ENCODE measurements at regions not wholly inside any gene's neighbourhood (a gene's known extent, or its start where the extent isn't known, plus 50 kb on each side); places are given as distances from the start of the nearest gene placed in this dataset.
"Not testable (repeated sequence)": the region's sequence is repeated elsewhere in the genome, so short reads cannot be mapped to it uniquely, and the experiment has no call there.

- Histone ChIP-seq H3K4me1 (no peaks in the 10 kb centered on the region), H3K36me3 (no peaks in the 10 kb centered on the region), H3K27me3 (no peaks in the 10 kb centered on the region), H3K4me3 (no peak overlapping the region), H3K9me3 (no peaks in the 10 kb centered on the region), H3K27ac (no peak overlapping the region)
- no peak for DNase-seq (ENCODE audit: low spot score in 2 of 2)
- no peak for TF ChIP-seq EP300 (IDR thresholded peaks at IDR 0.05)
- no peak for TF ChIP-seq CTCF (IDR thresholded peaks at IDR 0.05)
- no peak for TF ChIP-seq POLR2A (IDR thresholded peaks at IDR 0.05)
- WGBS, 2 donors, result 100% methylated on average over 1 of the region's 1 CpG
Observed at GRCh38 chr2:185984670-185985069, 246.1 kb downstream of the FSIP2 start.

- H3K27ac ChIP-seq; H3K4me1 ChIP-seq; DNase-seq (ENCODE audit: low spot score in 2 of 2); H3K9me3 ChIP-seq; H3K27me3 ChIP-seq; H3K36me3 ChIP-seq; H3K4me3 ChIP-seq: not testable (repeated sequence)
- 94 to 95% methylated on average over 5 of the region's 5 CpGs for WGBS, 2 donors
Observed at GRCh38 chr2:185988907-185989306, 250.3 kb downstream of the FSIP2 start.

- DNase-seq (ENCODE audit: low spot score in 2 of 2), result no peak
- no peak overlapping the region for H3K27ac ChIP-seq
- H3K4me1 ChIP-seq, result no peaks in the 10 kb centered on the region
- H3K9me3 ChIP-seq, result no peaks in the 10 kb centered on the region
- H3K36me3 ChIP-seq, result peaks cover 0 to 5% (median 0%) of the 10 kb centered on the region in 3 donors
- TF ChIP-seq EP300 (IDR thresholded peaks at IDR 0.05), result no peak
- H3K4me3 ChIP-seq, result no peak overlapping the region
- WGBS, 2 donors, result 81 to 87% methylated on average over 6 of the region's 6 CpGs
- no peaks in the 10 kb centered on the region for H3K27me3 ChIP-seq
Observed at GRCh38 chr2:185990861-185991525, 252.4 kb downstream of the FSIP2 start.

GRCh38 chr2:185998562-185999070 is 260.0 kb downstream of the FSIP2 start:
- 92 to 99% methylated on average over 2 of the region's 2 CpGs for WGBS, 2 donors
- no peak for TF ChIP-seq POLR2A (IDR thresholded peaks at IDR 0.05)
- no peak for TF ChIP-seq EP300 (IDR thresholded peaks at IDR 0.05)
- TF ChIP-seq CTCF (IDR thresholded peaks at IDR 0.05), result no peak

GRCh38 chr2:186009341-186009740 is 270.7 kb downstream of the FSIP2 start:
- no peak for TF ChIP-seq EP300 (IDR thresholded peaks at IDR 0.05)
- no peak for TF ChIP-seq CTCF (IDR thresholded peaks at IDR 0.05)
- TF ChIP-seq POLR2A (IDR thresholded peaks at IDR 0.05), result no peak
- WGBS, 2 donors, result 71 to 87% methylated on average over 2 of the region's 2 CpGs
- Histone ChIP-seq H3K4me1 (no peaks in the 10 kb centered on the region), H3K27ac (no peak overlapping the region), H3K27me3 (no peaks in the 10 kb centered on the region), H3K9me3 (peaks cover 0 to 44% (median 11%) of the 10 kb centered on the region in 4 donors), H3K4me3 (no peak overlapping the region), H3K36me3 (peaks cover 0 to 1% (median 0%) of the 10 kb centered on the region in 3 donors)
- no peak for DNase-seq (ENCODE audit: low spot score in 2 of 2)

More at GRCh38 chr2:185998562-185999070, 260.0 kb downstream of the FSIP2 start:
- Histone ChIP-seq H3K9me3 (no peaks in the 10 kb centered on the region), H3K4me3 (no peak overlapping the region), H3K27ac (no peak overlapping the region), H3K36me3 (no peaks in the 10 kb centered on the region), H3K4me1 (no peaks in the 10 kb centered on the region), H3K27me3 (no peaks in the 10 kb centered on the region)
- DNase-seq (ENCODE audit: low spot score in 2 of 2), result no peak

- Histone ChIP-seq H3K4me1 (no peaks in the 10 kb centered on the region), H3K36me3 (peaks cover 0 to 5% (median 0%) of the 10 kb centered on the region in 3 donors), H3K4me3 (no peak overlapping the region), H3K27ac (no peak overlapping the region), H3K27me3 (no peaks in the 10 kb centered on the region), H3K9me3 (peaks cover 0 to 24% (median 7%) of the 10 kb centered on the region in 4 donors)
- WGBS, 2 donors, result 82 to 85% methylated on average over 4 of the region's 4 CpGs
- no peak for DNase-seq (ENCODE audit: low spot score in 2 of 2)
- TF ChIP-seq CTCF (IDR thresholded peaks at IDR 0.05) (no peak), EP300 (IDR thresholded peaks at IDR 0.05) (no peak), POLR2A (IDR thresholded peaks at IDR 0.05) (no peak)
Observed at GRCh38 chr2:186017278-186017677, 278.7 kb downstream of the FSIP2 start.
